ENCODE measurements at regions not wholly inside any gene's neighbourhood (a gene's known extent, or its start where the extent isn't known, plus 50 kb on each side); places are given as distances from the start of the nearest gene placed in this dataset.

GRCh38 chr7:94223375-94224084 is 171.2 kb upstream of the COL1A2 start:
- Histone ChIP-seq H3K36me3 (no peaks in the 10 kb centered on the region), H3K27ac (no peak overlapping the region), H3K27me3 (no peaks in the 10 kb centered on the region), H3K4me1 (peaks cover 0 to 3% (median 0%) of the 10 kb centered on the region in 3 donors), H3K4me3 (no peak overlapping the region), H3K9me3 (no peaks in the 10 kb centered on the region)
- WGBS, 2 donors (ENCODE audit: low coverage in 1 of 2) = 21% methylated on average over 4 to 6 of the region's 6 CpGs
- ATAC-seq = no peak
- TF ChIP-seq EP300 (IDR thresholded peaks at IDR 0.05) (no peak), CTCF (IDR thresholded peaks at IDR 0.05) (peak in 2 of 4 experiments; percentile 6 to 35), POLR2A (IDR thresholded peaks at IDR 0.05) (no peak)

- Histone ChIP-seq H3K27ac (no peak overlapping the region), H3K27me3 (no peaks in the 10 kb centered on the region), H3K4me3 (no peak overlapping the region), H3K9me3 (no peaks in the 10 kb centered on the region), H3K4me1 (peaks cover 0 to 3% (median 0%) of the 10 kb centered on the region in 3 donors), H3K36me3 (no peaks in the 10 kb centered on the region)
- no peak for ATAC-seq
- TF ChIP-seq POLR2A (IDR thresholded peaks at IDR 0.05) (no peak), EP300 (IDR thresholded peaks at IDR 0.05) (no peak), CTCF (IDR thresholded peaks at IDR 0.05) (no peak), POLR2AphosphoS5 (IDR thresholded peaks at IDR 0.05) (no peak)
These were observed 166.5 kb upstream of the COL1A2 start for GRCh38 chr7:94228223-94228622.

- Histone ChIP-seq H3K27ac (no peak overlapping the region), H3K36me3 (no peaks in the 10 kb centered on the region), H3K27me3 (no peaks in the 10 kb centered on the region), H3K4me1 (peaks cover 0 to under 1% (median 0%) of the 10 kb centered on the region in 3 donors), H3K4me3 (no peak overlapping the region), H3K9me3 (no peaks in the 10 kb centered on the region)
- TF ChIP-seq EP300 (IDR thresholded peaks at IDR 0.05) (no peak), CTCF (IDR thresholded peaks at IDR 0.05) (no peak), POLR2A (IDR thresholded peaks at IDR 0.05) (no peak), POLR2AphosphoS5 (IDR thresholded peaks at IDR 0.05) (no peak)
- ATAC-seq = no peak
These were observed 166.0 kb upstream of the COL1A2 start for GRCh38 chr7:94228678-94229077.

- Histone ChIP-seq H3K27me3 (no peaks in the 10 kb centered on the region), H3K27ac (no peak overlapping the region), H3K4me1 (no peaks in the 10 kb centered on the region), H3K4me3 (no peak overlapping the region), H3K36me3 (no peaks in the 10 kb centered on the region), H3K9me3 (no peaks in the 10 kb centered on the region)
- WGBS, 2 donors (ENCODE audit: low coverage in 1 of 2) = 60 to 90% methylated on average over 1 to 2 of the region's 2 CpGs
- TF ChIP-seq CTCF (IDR thresholded peaks at IDR 0.05) (no peak), POLR2AphosphoS5 (IDR thresholded peaks at IDR 0.05) (no peak), POLR2A (IDR thresholded peaks at IDR 0.05) (no peak), EP300 (IDR thresholded peaks at IDR 0.05) (no peak)
- no peak for ATAC-seq
These were observed 163.4 kb upstream of the COL1A2 start for GRCh38 chr7:94231305-94231704.

- Histone ChIP-seq H3K4me1 (no peaks in the 10 kb centered on the region), H3K36me3 (no peaks in the 10 kb centered on the region)
- 75 to 78% methylated on average over 2 of the region's 2 CpGs for WGBS, 2 donors (ENCODE audit: low coverage in 1 of 2)
These were observed 157.7 kb upstream of the COL1A2 start for GRCh38 chr7:94236960-94237359.

More at GRCh38 chr7:94236960-94237359, 157.7 kb upstream of the COL1A2 start:
- Histone ChIP-seq H3K27ac (no peak overlapping the region), H3K9me3 (no peaks in the 10 kb centered on the region), H3K27me3 (no peaks in the 10 kb centered on the region), H3K4me3 (no peak overlapping the region)
- no peak for ATAC-seq
- TF ChIP-seq POLR2AphosphoS5 (IDR thresholded peaks at IDR 0.05) (no peak), CTCF (IDR thresholded peaks at IDR 0.05) (no peak), EP300 (IDR thresholded peaks at IDR 0.05) (no peak), POLR2A (IDR thresholded peaks at IDR 0.05) (no peak)
